22Rv1 (cell line): ENCODE measurements at regions not wholly inside any gene's neighbourhood (a gene's known extent, or its start where the extent isn't known, plus 50 kb on each side); places are given as distances from the start of the nearest gene placed in this dataset.

ENCODE experiments used
- H3K27ac ChIP-seq: fragments of 450-650 bp; 2 replicates; pipeline ENCODE4 v1.5.1; 2017
- CTCF ChIP-seq: fragments of 450-650 bp; IDR thresholded peaks from 2 replicates; pipeline ENCODE4 v1.5.1; 2017; ENCODE audit warnings: mild to moderate bottlenecking
- ZFX ChIP-seq: fragments of 450-650 bp; IDR thresholded peaks from 2 replicates; pipeline ENCODE4 v1.6.1; 2017; ENCODE audit warnings: antibody characterized with exemption, borderline replicate concordance

GRCh38 chr12:92476844-92477243 is 225.9 kb upstream of the PLEKHG7 start:
- TF ChIP-seq CTCF (no peak), ZFX (no peak)
- no peak overlapping the region for H3K27ac ChIP-seq

DNA sequence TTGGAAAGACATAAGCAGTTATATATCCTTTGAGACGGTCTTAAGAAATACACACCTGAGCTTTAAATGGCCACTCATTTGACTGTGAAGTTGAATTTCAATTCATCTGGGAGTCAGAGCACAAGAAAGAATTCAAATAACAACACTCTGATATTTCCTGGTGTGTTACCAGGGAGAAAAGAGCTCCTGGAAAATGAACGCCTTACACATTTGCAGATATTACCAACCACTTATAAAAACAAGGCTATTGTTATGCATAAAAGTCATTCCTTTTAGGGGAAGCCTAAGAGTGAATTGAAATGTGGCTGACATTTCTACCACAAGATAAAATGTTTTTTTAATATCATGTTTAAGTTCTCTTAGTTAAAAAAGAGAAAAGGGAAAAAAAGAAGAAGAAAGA is 229.2 kb upstream of the PLEKHG7 start:
- TF ChIP-seq CTCF: no peak
- no peak for TF ChIP-seq ZFX

GRCh38 chr12:92472201-92472600 is 230.6 kb upstream of the PLEKHG7 start:
- TF ChIP-seq CTCF (no peak), ZFX (no peak)
- H3K27ac ChIP-seq: no peak overlapping the region

More for the DNA sequence above, 229.2 kb upstream of the PLEKHG7 start:
- H3K27ac ChIP-seq: no peak overlapping the region

- no peak overlapping the region for H3K27ac ChIP-seq
- no peak for TF ChIP-seq CTCF
These were observed 231.2 kb upstream of the PLEKHG7 start for GRCh38 chr12:92471551-92471950.

DNA sequence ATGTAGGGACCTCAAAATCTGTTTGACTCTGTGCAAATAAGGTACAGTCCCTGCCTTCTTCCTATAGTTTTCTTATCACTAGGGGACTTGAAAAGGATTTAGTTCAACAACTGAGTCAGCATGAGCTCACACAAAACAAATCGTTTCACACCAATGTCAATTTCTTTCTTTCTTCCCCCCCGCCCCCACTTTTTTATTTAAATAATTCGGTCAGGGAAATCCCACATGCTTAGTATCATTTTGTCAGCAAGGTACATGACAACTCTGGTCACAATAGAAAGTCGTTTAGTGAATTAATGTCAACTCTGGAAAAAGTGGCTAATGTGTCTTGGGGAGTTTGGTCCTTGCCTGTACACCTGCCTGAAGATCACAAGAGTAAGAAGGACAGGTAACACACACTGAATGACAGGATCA is 232.2 kb upstream of the PLEKHG7 start:
- no peak overlapping the region for H3K27ac ChIP-seq
- TF ChIP-seq CTCF (no peak), ZFX (no peak)

DNA sequence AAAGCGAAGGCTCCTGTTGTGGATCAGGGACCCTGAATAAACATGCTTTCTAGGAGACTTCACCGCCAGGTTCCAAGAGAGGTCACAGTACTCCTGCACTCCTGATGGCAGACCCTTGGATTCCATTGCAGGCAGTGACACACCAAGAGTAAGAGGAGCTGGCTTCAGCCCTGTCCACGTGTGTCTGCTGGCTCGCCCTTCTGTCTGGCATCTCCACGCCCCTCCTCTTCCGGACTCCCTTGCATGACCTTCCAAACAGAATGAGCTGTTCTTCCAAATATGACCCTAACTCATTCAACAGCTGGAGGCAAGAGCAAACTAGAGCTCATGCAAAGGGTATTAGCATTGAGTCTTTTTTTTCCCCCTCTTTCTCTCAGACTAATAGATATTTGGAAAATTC is 233.0 kb upstream of the PLEKHG7 start:
- no peak for TF ChIP-seq ZFX
- H3K27ac ChIP-seq: no peak overlapping the region

GRCh38 chr12:92468358-92469020 is 234.3 kb upstream of the PLEKHG7 start:
- no peak overlapping the region for H3K27ac ChIP-seq
- TF ChIP-seq CTCF (no peak), ZFX (no peak)

- TF ChIP-seq ZFX: no peak
- no peak for TF ChIP-seq CTCF
- H3K27ac ChIP-seq: no peak overlapping the region
These were observed 234.9 kb upstream of the PLEKHG7 start for GRCh38 chr12:92467886-92468285.
